ENCODE measurements at regions not wholly inside any gene's neighbourhood (a gene's known extent, or its start where the extent isn't known, plus 50 kb on each side); places are given as distances from the start of the nearest gene placed in this dataset.
"Not testable (repeated sequence)": the region's sequence is repeated elsewhere in the genome, so short reads cannot be mapped to it uniquely, and the experiment has no call there.

- intact Hi-C loops (cut with DNase I): no loop called here
- no peaks in the 10 kb centered on the region for H3K36me3 ChIP-seq
- DNase-seq (no peak), ATAC-seq (no peak)
- no peak overlapping the region for H3K27ac ChIP-seq
- peaks cover under 1 to 9% of the 10 kb centered on the region in 2 donors for H3K4me1 ChIP-seq
- H3K9me3 ChIP-seq: no peaks in the 10 kb centered on the region
- H3K27me3 ChIP-seq: peaks cover 0 to under 1% of the 10 kb centered on the region in 2 donors
- TF ChIP-seq CTCF (IDR thresholded peaks at IDR 0.05): no peak
- H3K4me3 ChIP-seq: no peak overlapping the region
Observed at GRCh38 chr11:126133901-126134300, 71.2 kb upstream of the CDON start.

- DNase-seq (peak in 3 of 4 donors; percentile 75 to 85 (median 80)), ATAC-seq (peak; percentile 86)
- H3K4me1 ChIP-seq: peaks cover 0 to 6% of the 10 kb centered on the region in 2 donors
- intact Hi-C loops (cut with DNase I): no loop called here
- H3K27ac ChIP-seq: peak overlapping the region; percentile 70 to 80
- no peaks in the 10 kb centered on the region for H3K27me3 ChIP-seq
- no peaks in the 10 kb centered on the region for H3K9me3 ChIP-seq
- no peaks in the 10 kb centered on the region for H3K36me3 ChIP-seq
- TF ChIP-seq CTCF (IDR thresholded peaks at IDR 0.05): no peak
- H3K4me3 ChIP-seq: no peak overlapping the region
Observed at GRCh38 chr11:126132319-126132718, 69.7 kb upstream of the CDON start.

- H3K36me3 ChIP-seq; ATAC-seq; H3K9me3 ChIP-seq; H3K27me3 ChIP-seq; H3K4me1 ChIP-seq; H3K4me3 ChIP-seq; intact Hi-C loops (cut with DNase I); DNase-seq: not testable (repeated sequence)
- H3K27ac ChIP-seq: peak overlapping the region in 1 of 2 donors; percentile 33
Observed at GRCh38 chr11:126130781-126131180, 68.1 kb upstream of the CDON start.

- peak overlapping the region in 1 of 2 donors; percentile 33 for H3K27ac ChIP-seq
- DNase-seq (peak in 1 of 4 donors; percentile 56), ATAC-seq (peak; percentile 83)
- H3K4me3 ChIP-seq: no peak overlapping the region
- H3K36me3 ChIP-seq: no peaks in the 10 kb centered on the region
- H3K9me3 ChIP-seq: no peaks in the 10 kb centered on the region
- intact Hi-C loops (cut with DNase I): no loop called here
- H3K27me3 ChIP-seq: no peaks in the 10 kb centered on the region
- TF ChIP-seq CTCF (IDR thresholded peaks at IDR 0.05): no peak
- H3K4me1 ChIP-seq: no peaks in the 10 kb centered on the region
Observed at GRCh38 chr11:126129727-126130671, 67.3 kb upstream of the CDON start.

GRCh38 chr11:126127898-126128297, 65.2 kb upstream of the CDON start:
- H3K4me1 ChIP-seq: no peaks in the 10 kb centered on the region
- ATAC-seq: no peak
- no peak overlapping the region for H3K27ac ChIP-seq

More at GRCh38 chr11:126127898-126128297, 65.2 kb upstream of the CDON start:
- intact Hi-C loops (cut with DNase I): no loop called here
- no peak for DNase-seq
- Histone ChIP-seq H3K36me3 (no peaks in the 10 kb centered on the region), H3K27me3 (no peaks in the 10 kb centered on the region), H3K9me3 (no peaks in the 10 kb centered on the region), H3K4me3 (no peak overlapping the region)
- TF ChIP-seq CTCF (IDR thresholded peaks at IDR 0.05): no peak

Data from left lung (tissue), 4 donors.